Smooth muscle cell (in vitro differentiated cells): ENCODE measurements at regions not wholly inside any gene's neighbourhood (a gene's known extent, or its start where the extent isn't known, plus 50 kb on each side); places are given as distances from the start of the nearest gene placed in this dataset.

Experiments
- DNase-seq: peaks from one replicate; lab custom pipeline; 2025; ENCODE audit not compliant: unreplicated experiment; lab: John Stamatoyannopoulos, UW
- H2AFZ ChIP-seq: fragments of 200-600 bp; sonication (generic); 2 replicates; pipeline ENCODE4 v1.6.0; 2016; ENCODE audit warnings: antibody characterized with exemption, low read depth, mild to moderate bottlenecking
- H3F3A ChIP-seq: fragments of 200-600 bp; sonication (generic); 2 replicates; pipeline ENCODE4 v1.6.0; 2017; ENCODE audit warnings: antibody characterized with exemption, low read depth
- H3K27ac ChIP-seq: fragments of 200-600 bp; sonication (generic); 2 replicates; pipeline ENCODE4 v1.5.1; 2016; ENCODE audit warnings: low read depth, mild to moderate bottlenecking
- H3K27me3 ChIP-seq: fragments of 200-600 bp; sonication (generic); 2 replicates; pipeline ENCODE4 v1.6.1; 2016; ENCODE audit warnings: low read depth, mild to moderate bottlenecking
- H3K36me3 ChIP-seq: fragments of 200-600 bp; sonication (generic); 2 replicates; pipeline ENCODE4 v1.5.1; 2016; ENCODE audit warnings: low read depth
- H3K4me1 ChIP-seq: fragments of 200-600 bp; sonication (generic); 2 replicates; pipeline ENCODE4 v1.5.1; 2016; ENCODE audit warnings: low read depth
- H3K4me2 ChIP-seq: fragments of 200-600 bp; sonication (generic); 2 replicates; pipeline ENCODE4 v1.6.0; 2016; ENCODE audit warnings: mild to moderate bottlenecking
- H3K4me3 ChIP-seq: fragments of 200-600 bp; sonication (generic); 2 replicates; pipeline ENCODE4 v1.5.1; 2016; ENCODE audit warnings: mild to moderate bottlenecking
- H3K79me2 ChIP-seq: fragments of 200-600 bp; sonication (generic); 2 replicates; pipeline ENCODE4 v1.6.0; 2016; ENCODE audit warnings: low read depth, mild to moderate bottlenecking
- H3K9ac ChIP-seq: fragments of 200-600 bp; sonication (generic); 2 replicates; pipeline ENCODE4 v1.6.0; 2016; ENCODE audit warnings: low read depth
- H3K9me3 ChIP-seq: fragments of 200-600 bp; sonication (generic); replicated peaks from 2 replicates; pipeline ENCODE4 v1.5.1; 2016; ENCODE audit warnings: low read depth
- H4K20me1 ChIP-seq: fragments of 200-600 bp; sonication (generic); 2 replicates; pipeline ENCODE4 v1.6.0; 2016; ENCODE audit warnings: low read depth
- CTCF ChIP-seq: fragments of 200-600 bp; sonication (generic); IDR thresholded peaks from 2 replicates; pipeline ENCODE4 v1.5.1; 2017; ENCODE audit warnings: borderline replicate concordance, mild to moderate bottlenecking, antibody characterized with exemption; ENCODE audit not compliant: insufficient read depth, poor library complexity, severe bottlenecking
- WGBS: methylation state at CpG from one replicate; pipeline ENCODE4 v1.1.7; 2016; ENCODE audit warnings: low lambda C conversion rate; 5-methylcytosine and 5-hydroxymethylcytosine counted together

- Histone ChIP-seq H3F3A (no peaks in the 10 kb centered on the region), H4K20me1 (no peaks in the 10 kb centered on the region), H3K27ac (no peak overlapping the region), H3K9ac (no peak overlapping the region), H3K4me1 (peaks cover 17% of the 10 kb centered on the region), H3K36me3 (no peaks in the 10 kb centered on the region), H3K4me2 (no peak overlapping the region), H2AFZ (no peak overlapping the region), H3K79me2 (no peaks in the 10 kb centered on the region), H3K9me3 (no peaks in the 10 kb centered on the region), H3K4me3 (no peak overlapping the region), H3K27me3 (peaks cover 6% of the 10 kb centered on the region)
- TF ChIP-seq CTCF: no peak
- WGBS: 87% methylated on average over 17 of the region's 17 CpGs
- no peak for DNase-seq
These were observed 64.2 kb upstream of the OTOS start for GRCh38 chr2:240204431-240205276.

- no peak for TF ChIP-seq CTCF
- Histone ChIP-seq H3K4me1 (peaks cover 17% of the 10 kb centered on the region), H3K9ac (no peak overlapping the region), H3K27me3 (peaks cover 6% of the 10 kb centered on the region), H3K36me3 (no peaks in the 10 kb centered on the region), H3K9me3 (no peaks in the 10 kb centered on the region), H3K4me3 (no peak overlapping the region), H3K27ac (no peak overlapping the region), H3F3A (no peaks in the 10 kb centered on the region), H3K4me2 (no peak overlapping the region), H3K79me2 (no peaks in the 10 kb centered on the region), H2AFZ (no peak overlapping the region), H4K20me1 (no peaks in the 10 kb centered on the region)
- 40% methylated on average over 3 of the region's 3 CpGs for WGBS
- no peak for DNase-seq
These were observed 64.9 kb upstream of the OTOS start for GRCh38 chr2:240205348-240205747.

GRCh38 chr2:240205772-240206171, 65.3 kb upstream of the OTOS start:
- no peak overlapping the region for H3K4me3 ChIP-seq
- no peak for DNase-seq
- no peak overlapping the region for H2AFZ ChIP-seq
- H3K27me3 ChIP-seq: peaks cover 6% of the 10 kb centered on the region
- no peak overlapping the region for H3K9ac ChIP-seq
- no peaks in the 10 kb centered on the region for H3K79me2 ChIP-seq
- no peaks in the 10 kb centered on the region for H4K20me1 ChIP-seq
- TF ChIP-seq CTCF: no peak
- H3K4me2 ChIP-seq: no peak overlapping the region
- H3K9me3 ChIP-seq: no peaks in the 10 kb centered on the region
- peaks cover 17% of the 10 kb centered on the region for H3K4me1 ChIP-seq
- no peak overlapping the region for H3K27ac ChIP-seq
- 23% methylated on average over 2 of the region's 2 CpGs for WGBS
- no peaks in the 10 kb centered on the region for H3K36me3 ChIP-seq
- no peaks in the 10 kb centered on the region for H3F3A ChIP-seq

- H3K4me2 ChIP-seq: no peak overlapping the region
- no peaks in the 10 kb centered on the region for H3K79me2 ChIP-seq
- TF ChIP-seq CTCF: no peak
- no peaks in the 10 kb centered on the region for H4K20me1 ChIP-seq
- no peak overlapping the region for H2AFZ ChIP-seq
- H3K27ac ChIP-seq: no peak overlapping the region
- no peak for DNase-seq
- H3K4me3 ChIP-seq: no peak overlapping the region
- H3K9me3 ChIP-seq: no peaks in the 10 kb centered on the region
- H3K9ac ChIP-seq: no peak overlapping the region
- H3F3A ChIP-seq: no peaks in the 10 kb centered on the region
- no peaks in the 10 kb centered on the region for H3K36me3 ChIP-seq
- peaks cover 10% of the 10 kb centered on the region for H3K4me1 ChIP-seq
- no peaks in the 10 kb centered on the region for H3K27me3 ChIP-seq
- WGBS: 92% methylated on average over 4 of the region's 4 CpGs
These were observed 66.2 kb upstream of the OTOS start for GRCh38 chr2:240206630-240207029.
